ENCODE measurements at regions not wholly inside any gene's neighbourhood (a gene's known extent, or its start where the extent isn't known, plus 50 kb on each side); places are given as distances from the start of the nearest gene placed in this dataset.
"Not testable (repeated sequence)": the region's sequence is repeated elsewhere in the genome, so short reads cannot be mapped to it uniquely, and the experiment has no call there.

- TF ChIP-seq CTCF (IDR thresholded peaks at IDR 0.05; ENCODE audit: poor library complexity); EZH2 (IDR thresholded peaks at IDR 0.05; ENCODE audit: borderline replicate concordance): not testable (repeated sequence)
Measured at GRCh38 chr13:99101831-99102230, 98.8 kb upstream of the UBAC2 start.

All from hepatocyte (in vitro differentiated cells).